ENCODE measurements at regions not wholly inside any gene's neighbourhood (a gene's known extent, or its start where the extent isn't known, plus 50 kb on each side); places are given as distances from the start of the nearest gene placed in this dataset.

DNA sequence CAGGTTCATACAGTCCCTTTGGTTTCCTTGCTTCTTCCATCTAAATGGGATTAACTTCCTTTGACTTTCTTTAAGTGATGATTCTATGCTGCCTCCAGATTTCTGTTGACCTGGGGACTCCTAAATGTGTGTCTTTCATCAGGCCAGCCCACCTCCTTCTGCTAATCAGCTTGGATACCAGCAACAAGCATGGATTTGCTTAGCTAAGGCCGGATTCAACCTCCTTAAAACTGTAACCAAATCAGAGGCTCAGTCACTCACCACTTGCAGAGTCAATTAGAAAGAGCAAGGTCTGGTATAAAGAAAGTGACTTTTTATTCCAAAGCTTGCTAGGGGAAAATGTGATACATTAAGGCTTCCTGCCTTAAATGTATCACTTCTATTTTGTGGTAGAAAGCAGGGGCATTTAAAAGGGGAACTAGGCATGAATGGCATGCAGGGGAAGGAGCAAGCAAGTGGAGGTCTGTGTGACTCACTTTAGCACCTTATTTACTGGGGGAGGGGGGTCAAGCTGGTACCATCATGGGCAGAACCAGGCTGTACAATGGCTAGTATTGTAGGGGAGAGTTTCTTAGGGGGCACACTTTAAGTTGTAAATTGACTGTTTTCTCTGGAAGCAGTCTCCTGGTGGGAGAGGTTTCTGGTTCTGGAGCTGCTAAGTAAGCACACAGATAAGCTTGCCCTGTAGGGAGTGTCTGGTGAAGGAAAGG, 239.0 kb upstream of the PDGFD start (continued):
- no peak for TF ChIP-seq SAP30 (IDR thresholded peaks at IDR 0.05; ENCODE audit: insufficient read depth, insufficient replicate concordance, low read length)

All from H1 (cell line).